PC-3 (cell line): ENCODE measurements at regions not wholly inside any gene's neighbourhood (a gene's known extent, or its start where the extent isn't known, plus 50 kb on each side); places are given as distances from the start of the nearest gene placed in this dataset.

ENCODE experiments used
- ATAC-seq: fragments of 200-7000 bp; cut with Tn5 transposase; 2 replicates; pipeline ENCODE4 v1.9.1; 2020; ENCODE audit warnings: mild to moderate bottlenecking, moderate library complexity
- BruUV-seq: library from RNA; stranded (reverse); fragments of 400-500 nt; replicated peaks from 2 replicates; lab custom pipeline; 2021; lab: Mats Ljungman, UMichigan
- CTCF ChIA-PET: fragments of 300-600 bp; sonication (Branson Sonifier 250); formaldehyde crosslinking; loops from one replicate; lab custom pipeline; 2022; ENCODE audit warnings: antibody characterized with exemption; lab: Charles Lee
- POLR2A ChIA-PET: fragments of 300-600 bp; sonication (Branson Sonifier 250); formaldehyde crosslinking; loops from one replicate; lab custom pipeline; 2022; ENCODE audit warnings: antibody characterized with exemption; ENCODE audit not compliant: unreplicated experiment; lab: Charles Lee
- DNase-seq: peaks from one replicate; pipeline ENCODE4 v3.0.0-alpha.2; 2015
- H2AFZ ChIP-seq: fragments of 300-600 bp; sonication (generic); 2 replicates; pipeline ENCODE4 v1.6.0; 2016; ENCODE audit warnings: antibody characterized with exemption, low read length
- H3F3A ChIP-seq: fragments of 300-600 bp; sonication (generic); one replicate; pipeline ENCODE4 v1.6.0; 2017; ENCODE audit warnings: antibody characterized with exemption, low read length, control low read depth, mild to moderate bottlenecking; ENCODE audit not compliant: unreplicated experiment
- H3K27ac ChIP-seq: fragments of 300-600 bp; sonication (generic); 2 replicates; pipeline ENCODE4 v1.5.1; 2016; ENCODE audit warnings: mild to moderate bottlenecking, low read length
- H3K27me3 ChIP-seq: fragments of 300-600 bp; sonication (generic); 2 replicates; pipeline ENCODE4 v1.6.1; 2016; ENCODE audit warnings: low read length, mixed read lengths
- H3K36me3 ChIP-seq: fragments of 300-600 bp; sonication (generic); 2 replicates; pipeline ENCODE4 v1.6.1; 2016; ENCODE audit warnings: low read depth, mixed run types, low read length, mixed read lengths
- H3K4me1 ChIP-seq: fragments of 300-600 bp; sonication (generic); 2 replicates; pipeline ENCODE4 v1.5.1; 2016; ENCODE audit warnings: low read length; ENCODE audit not compliant: insufficient read depth
- H3K4me2 ChIP-seq: fragments of 300-600 bp; sonication (generic); 2 replicates; pipeline ENCODE4 v1.6.0; 2016; ENCODE audit warnings: low read length
- H3K4me3 ChIP-seq: fragments of 300-600 bp; sonication (generic); 2 replicates; pipeline ENCODE4 v1.5.1; 2016; ENCODE audit warnings: mild to moderate bottlenecking, low read length, mixed read lengths
- H3K79me2 ChIP-seq: fragments of 300-600 bp; sonication (generic); 2 replicates; pipeline ENCODE4 v1.6.1; 2017; ENCODE audit warnings: low read length, mixed read lengths
- H3K9ac ChIP-seq: fragments of 300-600 bp; sonication (generic); 2 replicates; pipeline ENCODE4 v1.6.0; 2016; ENCODE audit warnings: mild to moderate bottlenecking, low read length
- H3K9me2 ChIP-seq: fragments of 300-600 bp; sonication (generic); replicated peaks from 2 replicates; pipeline ENCODE4 v1.6.1; 2016; ENCODE audit warnings: mixed run types, low read length, mixed read lengths
- H3K9me3 ChIP-seq: fragments of 300-600 bp; sonication (generic); 2 replicates; pipeline ENCODE4 v1.6.1; 2016; ENCODE audit warnings: low read length, mixed read lengths
- H4K20me1 ChIP-seq: fragments of 300-600 bp; sonication (generic); 2 replicates; pipeline ENCODE4 v1.6.1; 2016; ENCODE audit warnings: low read length, mixed read lengths
- CTCF ChIP-seq: fragments of 300-600 bp; sonication (generic); conservative IDR thresholded peaks from 2 replicates; pipeline ENCODE4 v1.5.1; 2017; ENCODE audit warnings: antibody characterized with exemption, low read depth, mild to moderate bottlenecking, low read length
- EZH2 ChIP-seq: fragments of 300-600 bp; sonication (generic); IDR thresholded peaks from one replicate; pipeline ENCODE4 v1.6.1; 2017; ENCODE audit warnings: antibody characterized with exemption, mild to moderate bottlenecking, low read length; ENCODE audit not compliant: unreplicated experiment
- EZH2phosphoT487 ChIP-seq: fragments of 300-600 bp; sonication (generic); IDR thresholded peaks from 2 replicates; pipeline ENCODE4 v1.6.1; 2018; ENCODE audit warnings: mild to moderate bottlenecking, antibody characterized with exemption, low read length, borderline replicate concordance
- intact Hi-C: fragments of 100-400 bp; cut with micrococcal nuclease; formaldehyde crosslinking; loops from 2 replicates; pipeline ENCODE4 v1.9.0; 2023

DNA sequence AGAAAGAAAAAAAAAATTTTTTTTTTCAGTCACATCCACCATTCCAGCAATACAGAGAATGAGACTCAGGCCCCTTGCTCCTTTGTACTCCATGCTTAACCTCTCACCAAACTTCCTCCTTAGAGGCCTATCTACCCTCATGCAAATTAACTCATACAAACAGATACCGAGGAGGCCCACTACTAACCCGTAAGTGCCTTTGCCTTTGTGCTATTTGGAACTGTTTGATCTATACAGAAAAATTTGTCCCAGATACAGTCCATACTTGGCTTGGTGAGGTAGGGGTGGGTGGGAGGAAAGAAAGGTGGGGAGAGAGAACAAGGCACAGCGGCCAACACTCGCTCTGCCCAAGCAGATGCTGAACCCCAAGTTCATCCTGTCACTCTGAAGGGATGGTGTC lies 87.8 kb upstream of the DUSP5 start:
- H3K36me3 ChIP-seq, result no peaks in the 10 kb centered on the region
- peak overlapping the region; percentile 87 for H3K9ac ChIP-seq
- no peak for DNase-seq
- H3K9me3 ChIP-seq, result no peaks in the 10 kb centered on the region
- BruUV-seq, result TSS peak; percentile 65
- H4K20me1 ChIP-seq, result no peaks in the 10 kb centered on the region
- TF ChIP-seq EZH2 (no peak), EZH2phosphoT487 (no peak), CTCF (no peak)
- ChIA-PET POLR2A (interaction anchor here (0.7 to 1.7 kb wide), 2 partner anchors 11 to 105 kb away, joined by 5 to 8 read pairs; partner anchors contain the start of gene SMNDC1), CTCF (no interaction called here)
- no peak overlapping the region for H3K4me3 ChIP-seq
- no peaks in the 10 kb centered on the region for H3K79me2 ChIP-seq
- H3K4me1 ChIP-seq, result peaks cover 60% of the 10 kb centered on the region
- peak overlapping the region; percentile 76 for H3K4me2 ChIP-seq
- H3F3A ChIP-seq, result peaks cover 4% of the 10 kb centered on the region
- H3K9me2 ChIP-seq, result no peaks in the 10 kb centered on the region
- ATAC-seq, result no peak
- intact Hi-C loops, result loop anchor here (2.0 to 5.0 kb wide), 2 partner anchors 87 to 157 kb away; partner anchors contain the start of genes DUSP5 and SMC3
- H3K27me3 ChIP-seq, result no peaks in the 10 kb centered on the region
- peak overlapping the region; percentile 96 for H3K27ac ChIP-seq
- H2AFZ ChIP-seq, result no peak overlapping the region

DNA sequence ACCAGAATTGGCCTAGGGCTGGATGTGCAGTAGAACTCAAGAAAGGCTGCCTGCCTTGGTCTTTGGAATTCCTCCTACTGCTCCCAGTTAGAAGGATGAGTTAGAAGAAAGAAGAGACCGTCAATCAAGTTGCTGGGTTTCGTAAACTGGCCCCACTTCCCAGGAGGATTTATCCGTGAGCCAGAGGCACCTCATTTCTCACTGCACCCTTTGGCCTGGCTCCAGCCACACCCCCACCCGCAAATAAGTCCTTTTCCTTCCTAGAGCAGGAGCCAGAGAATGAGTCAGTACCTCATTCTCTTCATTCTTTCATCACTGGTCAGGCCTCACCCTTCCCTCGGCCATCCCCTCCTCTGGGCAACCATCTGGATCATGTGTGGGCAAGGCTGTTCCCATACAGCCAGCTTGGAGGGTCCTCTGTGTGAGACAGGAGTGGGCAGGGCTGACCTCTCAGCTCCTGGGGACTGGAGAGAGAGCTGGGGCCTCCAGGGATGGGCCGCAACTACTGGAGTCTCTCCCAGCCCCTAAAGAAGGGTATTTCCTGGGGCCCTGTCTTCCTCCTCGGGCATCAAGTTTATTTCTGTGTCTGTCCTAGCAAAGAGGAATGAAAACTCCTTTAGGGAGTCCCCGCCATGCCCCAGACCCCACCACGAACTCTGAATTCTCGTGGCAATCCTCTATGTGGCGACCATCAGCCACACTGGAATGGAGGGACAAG lies 87.2 kb upstream of the DUSP5 start:
- intact Hi-C loops, result loop anchor here (2.0 to 5.0 kb wide), 2 partner anchors 86 to 157 kb away; partner anchors contain the start of genes DUSP5 and SMC3
- BruUV-seq, result no TSS peak
- ATAC-seq (peak; percentile 59), DNase-seq (peak; percentile 95)
- ChIA-PET CTCF (no interaction called here), POLR2A (interaction anchor here (0.6 to 1.7 kb wide), 3 partner anchors 11 to 105 kb away, joined by 3 to 8 read pairs (median 5); partner anchors contain the start of gene SMNDC1)
- no peaks in the 10 kb centered on the region for H4K20me1 ChIP-seq
- H3F3A ChIP-seq, result peaks cover 4% of the 10 kb centered on the region
- H3K27me3 ChIP-seq, result no peaks in the 10 kb centered on the region
- TF ChIP-seq CTCF (no peak), EZH2phosphoT487 (no peak), EZH2 (no peak)
- peaks cover 66% of the 10 kb centered on the region for H3K4me1 ChIP-seq
- no peaks in the 10 kb centered on the region for H3K79me2 ChIP-seq
- peak overlapping the region; percentile 90 for H3K9ac ChIP-seq
- H2AFZ ChIP-seq, result no peak overlapping the region
- no peak overlapping the region for H3K4me3 ChIP-seq
- no peaks in the 10 kb centered on the region for H3K9me2 ChIP-seq
- H3K4me2 ChIP-seq, result peak overlapping the region; percentile 76
- H3K27ac ChIP-seq, result peak overlapping the region; percentile 96
- no peaks in the 10 kb centered on the region for H3K36me3 ChIP-seq
- H3K9me3 ChIP-seq, result no peaks in the 10 kb centered on the region

- DNase-seq (peak; percentile 72), ATAC-seq (no peak)
- Histone ChIP-seq H3K27ac (peak overlapping the region; percentile 96), H3K79me2 (no peaks in the 10 kb centered on the region), H3K36me3 (no peaks in the 10 kb centered on the region), H3K4me2 (peak overlapping the region; percentile 61), H3K9ac (peak overlapping the region; percentile 90), H3K9me2 (no peaks in the 10 kb centered on the region), H2AFZ (no peak overlapping the region), H3K4me1 (peaks cover 71% of the 10 kb centered on the region), H4K20me1 (no peaks in the 10 kb centered on the region), H3K27me3 (no peaks in the 10 kb centered on the region), H3K4me3 (no peak overlapping the region), H3F3A (peaks cover 4% of the 10 kb centered on the region), H3K9me3 (no peaks in the 10 kb centered on the region)
- TF ChIP-seq EZH2phosphoT487, result no peak
- TF ChIP-seq EZH2, result no peak
- no peak for TF ChIP-seq CTCF
- intact Hi-C loops, result loop anchor here (2.0 to 5.0 kb wide), 2 partner anchors 86 to 156 kb away; partner anchors contain the start of genes DUSP5 and SMC3
- CTCF ChIA-PET, result no interaction called here
- POLR2A ChIA-PET, result interaction anchor here (0.6 to 1.7 kb wide), 4 partner anchors 12 to 103 kb away, joined by 3 to 15 read pairs (median 6); no protein-coding TSS in a partner anchor
- BruUV-seq, result TSS peak; percentile 80
These were observed 86.7 kb upstream of the DUSP5 start for GRCh38 chr10:110411047-110411410.
